IMR-90 (cell line): ENCODE measurements at regions not wholly inside any gene's neighbourhood (a gene's known extent, or its start where the extent isn't known, plus 50 kb on each side); places are given as distances from the start of the nearest gene placed in this dataset.

Experiments
- ATAC-seq: fragments of 200-7000 bp; cut with Tn5 transposase; 2 replicates; pipeline ENCODE4 v1.9.1; 2020; ENCODE audit warnings: low read depth, mild to moderate bottlenecking, moderate library complexity
- BruUV-seq: library from RNA; stranded (reverse); fragments of 400-500 nt; replicated peaks from 2 replicates; lab custom pipeline; 2021; lab: Mats Ljungman, UMichigan
- CTCF ChIA-PET: fragments of 300-600 bp; formaldehyde crosslinking; extraction: SDS; loops from one replicate; lab custom pipeline; 2021; ENCODE audit warnings: antibody characterized with exemption; lab: Yijun Ruan, JAX
- POLR2A ChIA-PET: fragments of 300-600 bp; sonication (Branson Sonifier 250); formaldehyde crosslinking; loops from one replicate; lab custom pipeline; 2022; ENCODE audit warnings: antibody characterized with exemption; ENCODE audit not compliant: unreplicated experiment; lab: Charles Lee
- DNase-seq: peaks from one replicate; pipeline ENCODE4 v3.0.0; 2013
- H2AFZ ChIP-seq: replicated peaks from 2 replicates; pipeline ENCODE3; 2013; ENCODE audit warnings: low read length, mild to moderate bottlenecking; ENCODE audit not compliant: poor library complexity
- H2AK5ac ChIP-seq: 2 replicates; pipeline ENCODE4 v1.6.1; 2013; ENCODE audit warnings: low read depth, low read length, inconsistent platforms
- H2AK9ac ChIP-seq: replicated peaks from 2 replicates; pipeline ENCODE3; 2013; ENCODE audit warnings: mild to moderate bottlenecking, low read depth, low read length, moderate library complexity; ENCODE audit not compliant: poor library complexity
- H2BK120ac ChIP-seq: 2 replicates; pipeline ENCODE4 v1.6.1; 2013; ENCODE audit warnings: low read depth, low read length, inconsistent platforms
- H2BK15ac ChIP-seq: 3 replicates; pipeline ENCODE4 v1.6.1; 2013; ENCODE audit warnings: low read depth, low read length, inconsistent platforms
- H2BK20ac ChIP-seq: 2 replicates; pipeline ENCODE4 v1.6.1; 2013; ENCODE audit warnings: low read depth, mild to moderate bottlenecking, inconsistent platforms, low read length, moderate library complexity
- H2BK5ac ChIP-seq: 2 replicates; pipeline ENCODE4 v1.6.1; 2013; ENCODE audit warnings: mild to moderate bottlenecking, low read depth, low read length, inconsistent platforms; ENCODE audit not compliant: poor library complexity, severe bottlenecking
- H3K14ac ChIP-seq: replicated peaks from 2 replicates; pipeline ENCODE4 v1.6.1; 2013; ENCODE audit warnings: low read depth, low read length, inconsistent platforms
- H3K18ac ChIP-seq: 2 replicates; pipeline ENCODE4 v1.6.1; 2013; ENCODE audit warnings: low read depth, low read length, control low read depth
- H3K23ac ChIP-seq: 2 replicates; pipeline ENCODE4 v1.6.1; 2013; ENCODE audit warnings: low read depth, low read length, inconsistent platforms
- H3K27ac ChIP-seq: 2 replicates; pipeline ENCODE4 v1.5.1; 2013; ENCODE audit warnings: mild to moderate bottlenecking, control low read depth, low read length; ENCODE audit not compliant: insufficient read depth
- H3K27me3 ChIP-seq: 2 replicates; pipeline ENCODE4 v1.6.1; 2013; ENCODE audit warnings: low read length; ENCODE audit not compliant: control insufficient read depth, insufficient read depth
- H3K36me3 ChIP-seq: 2 replicates; pipeline ENCODE4 v1.6.1; 2013; ENCODE audit warnings: low read length, mixed read lengths; ENCODE audit not compliant: control insufficient read depth, insufficient read depth
- H3K4ac ChIP-seq: 2 replicates; pipeline ENCODE4 v1.6.1; 2013; ENCODE audit warnings: low read depth, low read length, inconsistent platforms
- H3K4me1 ChIP-seq: 2 replicates; pipeline ENCODE4 v1.6.1; 2013; ENCODE audit warnings: low read length, mixed read lengths; ENCODE audit not compliant: control insufficient read depth, insufficient read depth
- H3K4me2 ChIP-seq: 2 replicates; pipeline ENCODE4 v1.6.1; 2013; ENCODE audit warnings: low read depth, mild to moderate bottlenecking, control low read depth, low read length, moderate library complexity
- H3K4me3 ChIP-seq: 2 replicates; pipeline ENCODE4 v1.5.1; 2013; ENCODE audit warnings: low read depth, mild to moderate bottlenecking, control low read depth, low read length, moderate library complexity; ENCODE audit not compliant: insufficient read depth
- H3K56ac ChIP-seq: 2 replicates; pipeline ENCODE4 v1.6.1; 2013; ENCODE audit warnings: low read length, inconsistent platforms; ENCODE audit not compliant: insufficient read depth; ENCODE audit errors: extremely low read depth
- H3K79me1 ChIP-seq, 2 experiments: 2 replicates each; pipeline ENCODE4 v1.6.1; 2013; ENCODE audit warnings: low read length in 2 of 2, inconsistent platforms in 1 of 2, low read depth in 1 of 2
- H3K9ac ChIP-seq: 2 replicates; pipeline ENCODE4 v1.6.1; 2013; ENCODE audit warnings: low read depth, low read length, control low read depth
- H3K9me1 ChIP-seq: 2 replicates; pipeline ENCODE4 v1.6.1; 2013; ENCODE audit warnings: low read length, inconsistent platforms; ENCODE audit not compliant: insufficient read depth
- H3K9me3 ChIP-seq: 2 replicates; pipeline ENCODE4 v1.6.1; 2013; ENCODE audit warnings: low read length; ENCODE audit not compliant: control insufficient read depth, insufficient read depth
- H4K20me1 ChIP-seq: 2 replicates; pipeline ENCODE4 v1.6.1; 2013; ENCODE audit warnings: low read length, inconsistent platforms; ENCODE audit not compliant: insufficient read depth
- H4K5ac ChIP-seq: 2 replicates; pipeline ENCODE4 v1.6.1; 2013; ENCODE audit warnings: mild to moderate bottlenecking, low read depth, low read length, control low read depth
- H4K8ac ChIP-seq, 2 experiments: 2 replicates each; pipeline ENCODE4 v1.6.1; 2013; ENCODE audit warnings: low read depth in 2 of 2, low read length in 2 of 2, control low read depth in 1 of 2, inconsistent platforms in 1 of 2
- H4K91ac ChIP-seq: 2 replicates; pipeline ENCODE4 v1.6.1; 2013; ENCODE audit warnings: low read depth, low read length, inconsistent platforms; ENCODE audit not compliant: insufficient read depth
- CEBPB ChIP-seq: IDR thresholded peaks from 2 replicates; pipeline ENCODE4 v1.6.1; 2012; ENCODE audit warnings: low read depth, low read length, improper control_type of control experiment
- FOS ChIP-seq: fragments of 150-350 bp; IDR thresholded peaks from 2 replicates; pipeline ENCODE4 v1.6.1; 2016; ENCODE audit warnings: low read depth, low read length
- NFE2L2 ChIP-seq: fragments of 150-350 bp; IDR thresholded peaks from 2 replicates; pipeline ENCODE4 v1.6.1; 2016; ENCODE audit warnings: low read depth, mild to moderate bottlenecking, low read length
- WGBS, 2 experiments: methylation state at CpG; one replicate each; pipeline versions ENCODE4 v1.1.5 to v1.1.7; 2013; ENCODE audit warnings: missing lambda C conversion rate in 2 of 2; ENCODE audit not compliant: insufficient read length in 1 of 2; ENCODE audit errors: extremely low coverage in 2 of 2; 5-methylcytosine and 5-hydroxymethylcytosine counted together
- dilution Hi-C: fragments of 300-500 bp; cut with HindIII; formaldehyde crosslinking; loops from one replicate; pipeline ENCODE4 v1.14.3; 2018; ENCODE audit warnings: low sequenced_read_pairs; ENCODE audit not compliant: unreplicated experiment
- in situ Hi-C: fragments of 300-500 bp; cut with MboI; formaldehyde crosslinking; loops from 3 replicates; pipeline ENCODE4 v1.14.3; 2019; ENCODE audit warnings: low sequenced_read_pairs, inconsistent platforms, mixed read lengths
- intact Hi-C: fragments of 100-400 bp; cut with micrococcal nuclease; formaldehyde crosslinking; loops from 2 replicates; pipeline ENCODE4 v1.10.0; 2022

- intact Hi-C loops (loop anchor here (10.0 kb wide), 1 partner anchor 117 kb away; no protein-coding TSS in a partner anchor), in situ Hi-C loops (no loop called here), dilution Hi-C loops (no loop called here)
- 100% methylated on average over 1 of the region's 2 CpGs; no CpG with 5 or more reads in 1 of the 2 experiments for WGBS, 2 experiments
- no peak overlapping the region for H2BK20ac ChIP-seq
- H4K5ac ChIP-seq: no peak overlapping the region
- peak; percentile 50 for ATAC-seq
- H3K4me2 ChIP-seq: no peak overlapping the region
- no peak overlapping the region for H3K4ac ChIP-seq
- H4K8ac ChIP-seq: no peak overlapping the region
- no peak overlapping the region for H3K9ac ChIP-seq
- no peak overlapping the region for H2AK5ac ChIP-seq
- no peak overlapping the region for H2BK120ac ChIP-seq
- no peaks in the 10 kb centered on the region for H4K20me1 ChIP-seq
- no peak overlapping the region for H2BK15ac ChIP-seq
- no TSS peak for BruUV-seq
- TF ChIP-seq CEBPB: peak; percentile 64; the same call in 1 of the 2 replicates
- TF ChIP-seq FOS: peak; percentile 50; the same call in 1 of the 2 replicates
- no peak for TF ChIP-seq NFE2L2
- no peak overlapping the region for H3K14ac ChIP-seq
- peaks cover 15% of the 10 kb centered on the region for H3K4me1 ChIP-seq
- peaks cover 3% of the 10 kb centered on the region; the same call in 1 of the 2 replicates for H3K9me3 ChIP-seq
- H2AK9ac ChIP-seq: no peak overlapping the region
- no peak overlapping the region for H3K18ac ChIP-seq
- H2BK5ac ChIP-seq: peak overlapping the region; percentile 46
- peak; percentile 69 for DNase-seq
- no peaks in the 10 kb centered on the region for H3K79me1 ChIP-seq
- ChIA-PET POLR2A (no interaction called here), CTCF (interaction anchor here (0.7 kb wide), 1 partner anchor 10 kb away, joined by 3 read pairs; no protein-coding TSS in a partner anchor)
- H3K4me3 ChIP-seq: no peak overlapping the region
- 0 out of 2 replicates have a peak, but pooled peaks cover 3% of the 10 kb centered on the region for H3K9me1 ChIP-seq
- no peaks in the 10 kb centered on the region for H3K36me3 ChIP-seq
- no peak overlapping the region for H3K23ac ChIP-seq
- no peak overlapping the region; the same call in 1 of the 2 replicates for H4K91ac ChIP-seq
- peak overlapping the region; percentile 66; the same call in 1 of the 2 replicates for H3K27ac ChIP-seq
- H2AFZ ChIP-seq: no peak overlapping the region
- no peak overlapping the region for H3K56ac ChIP-seq
- no peaks in the 10 kb centered on the region for H3K27me3 ChIP-seq
These were observed 416.3 kb upstream of the USP24 start for GRCh38 chr1:55631509-55631908.
